ENCODE measurements at regions not wholly inside any gene's neighbourhood (a gene's known extent, or its start where the extent isn't known, plus 50 kb on each side); places are given as distances from the start of the nearest gene placed in this dataset.

DNA sequence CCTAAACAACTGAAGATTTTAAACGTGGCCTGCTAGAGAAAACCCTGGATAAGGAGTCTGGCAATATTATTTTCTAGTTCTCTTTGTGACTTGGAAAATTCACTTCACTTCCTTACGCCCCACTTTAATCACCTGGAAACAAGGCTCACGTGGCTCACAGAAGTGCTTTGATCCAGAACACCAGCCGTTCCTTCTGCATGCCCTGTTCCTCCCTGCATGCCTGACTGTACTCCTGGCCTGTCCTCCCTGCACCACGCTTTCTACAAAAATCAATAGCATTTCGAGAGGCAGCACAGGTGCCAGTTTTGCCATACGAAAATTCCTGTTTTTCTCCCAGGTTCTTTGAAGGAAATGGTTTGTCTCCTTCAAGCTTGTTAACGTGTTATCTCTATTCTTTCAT lies 474.2 kb upstream of the RGMA start (continued):
- TF ChIP-seq JUN (IDR thresholded peaks at IDR 0.05; ENCODE audit: borderline replicate concordance, low read depth, low read length) (no peak), JUN (CRISPR knock-in tag; IDR thresholded peaks at IDR 0.05; ENCODE audit: borderline replicate concordance) (no peak), RAD51 (IDR thresholded peaks at IDR 0.05; ENCODE audit: borderline replicate concordance, low read depth) (no peak), ZNF347 (CRISPR knock-in tag; IDR thresholded peaks at IDR 0.05; ENCODE audit: low read depth) (no peak)
- TF ChIP-seq, protein P1, sequence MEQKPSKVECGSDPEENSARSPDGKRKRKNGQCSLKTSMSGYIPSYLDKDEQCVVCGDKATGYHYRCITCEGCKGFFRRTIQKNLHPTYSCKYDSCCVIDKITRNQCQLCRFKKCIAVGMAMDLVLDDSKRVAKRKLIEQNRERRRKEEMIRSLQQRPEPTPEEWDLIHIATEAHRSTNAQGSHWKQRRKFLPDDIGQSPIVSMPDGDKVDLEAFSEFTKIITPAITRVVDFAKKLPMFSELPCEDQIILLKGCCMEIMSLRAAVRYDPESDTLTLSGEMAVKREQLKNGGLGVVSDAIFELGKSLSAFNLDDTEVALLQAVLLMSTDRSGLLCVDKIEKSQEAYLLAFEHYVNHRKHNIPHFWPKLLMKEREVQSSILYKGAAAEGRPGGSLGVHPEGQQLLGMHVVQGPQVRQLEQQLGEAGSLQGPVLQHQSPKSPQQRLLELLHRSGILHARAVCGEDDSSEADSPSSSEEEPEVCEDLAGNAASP (IDR thresholded peaks at IDR 0.05) = no peak

DNA sequence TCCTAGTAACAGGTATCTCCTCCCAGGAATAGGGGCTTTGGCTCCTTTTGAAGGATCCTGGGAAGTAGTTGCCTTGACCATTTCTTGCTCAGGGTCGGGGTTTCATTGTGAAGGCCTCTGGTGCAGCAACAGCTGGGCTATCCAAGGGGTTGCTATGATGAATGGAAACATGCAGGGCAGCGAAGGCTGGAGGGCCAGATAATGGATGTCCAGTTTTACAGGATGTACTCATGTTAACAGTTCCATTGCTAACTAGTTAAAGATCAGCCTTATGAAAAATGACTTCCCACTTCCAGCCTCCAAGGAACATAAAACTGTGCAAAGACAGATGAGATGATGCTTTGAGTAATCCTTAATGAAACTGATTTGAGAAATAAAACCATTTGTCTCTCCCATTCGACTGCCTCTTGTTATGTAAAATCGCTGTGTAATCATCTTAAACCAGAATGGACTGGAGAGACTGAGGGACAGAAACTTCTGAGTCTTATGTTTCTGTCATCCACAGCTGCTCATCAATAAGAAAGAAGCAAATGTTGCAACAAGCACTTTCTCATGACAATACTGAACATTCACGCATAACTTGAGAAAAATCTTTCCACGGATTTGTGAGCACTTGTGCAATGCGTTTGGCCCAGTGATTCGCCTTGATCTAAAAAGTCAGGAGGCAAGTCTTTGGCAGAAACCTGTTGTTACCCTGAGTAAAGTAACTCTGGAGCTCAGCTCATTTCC lies 473.5 kb upstream of the RGMA start:
- Histone ChIP-seq H3K36me3 (ENCODE audit: control insufficient read depth, insufficient read depth, low read length) (no peaks in the 10 kb centered on the region), H3K27ac (ENCODE audit: extremely low read depth, low read depth, low read length) (no peak overlapping the region), H3K4me1 (replicated peaks in 1 of 2; ENCODE audit: control insufficient read depth in 2 of 2, insufficient read depth in 2 of 2, low read length in 2 of 2) (no peaks in the 10 kb centered on the region), H3K9ac (ENCODE audit: insufficient read depth in 1 of 2, low read depth in 2 of 2, low read length in 2 of 2) (no peak overlapping the region), H2AFZ (ENCODE audit: low read depth, low read length) (no peak overlapping the region), H3K79me2 (ENCODE audit: control insufficient read depth, insufficient read depth, low read length) (no peaks in the 10 kb centered on the region), H4K20me1 (replicated peaks; ENCODE audit: control insufficient read depth, insufficient read depth, low read length) (no peaks in the 10 kb centered on the region), H3K27me3 (ENCODE audit: control insufficient read depth in 2 of 2, insufficient read depth in 2 of 2, low read length in 2 of 2) (no peaks in the 10 kb centered on the region), H3K9me3 (replicated peaks; ENCODE audit: control insufficient read depth, insufficient read depth, low read depth, low read length) (no peaks in the 10 kb centered on the region), H3K4me2 (ENCODE audit: insufficient read depth, low read length) (no peak overlapping the region), H3K4me3 (no peak overlapping the region), H3K9me1 (ENCODE audit: control insufficient read depth, insufficient read depth, low read length) (no peaks in the 10 kb centered on the region)
- CTCF ChIA-PET (ENCODE audit: low intra/inter-chr PET ratio) = no interaction called here
- POLR2A ChIA-PET = no interaction called here
- DNase-seq (ENCODE audit: extremely low read depth in 1 of 4, low spot score in 3 of 4) (no peak), ATAC-seq (no peak), FAIRE-seq (no peak)
- WGBS (ENCODE audit: insufficient coverage, low coverage, missing lambda C conversion rate) = 2% methylated on average over 8 of the region's 8 CpGs
- no TSS peak for BruUV-seq (replicated peaks)
- TF ChIP-seq STAT6 (CRISPR knock-in tag; IDR thresholded peaks at IDR 0.05) = no peak
- TF ChIP-seq, protein P2, sequence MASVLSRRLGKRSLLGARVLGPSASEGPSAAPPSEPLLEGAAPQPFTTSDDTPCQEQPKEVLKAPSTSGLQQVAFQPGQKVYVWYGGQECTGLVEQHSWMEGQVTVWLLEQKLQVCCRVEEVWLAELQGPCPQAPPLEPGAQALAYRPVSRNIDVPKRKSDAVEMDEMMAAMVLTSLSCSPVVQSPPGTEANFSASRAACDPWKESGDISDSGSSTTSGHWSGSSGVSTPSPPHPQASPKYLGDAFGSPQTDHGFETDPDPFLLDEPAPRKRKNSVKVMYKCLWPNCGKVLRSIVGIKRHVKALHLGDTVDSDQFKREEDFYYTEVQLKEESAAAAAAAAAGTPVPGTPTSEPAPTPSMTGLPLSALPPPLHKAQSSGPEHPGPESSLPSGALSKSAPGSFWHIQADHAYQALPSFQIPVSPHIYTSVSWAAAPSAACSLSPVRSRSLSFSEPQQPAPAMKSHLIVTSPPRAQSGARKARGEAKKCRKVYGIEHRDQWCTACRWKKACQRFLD (CRISPR knock-in tag; IDR thresholded peaks at IDR 0.05) = no peak
- no peak for TF ChIP-seq ZNF232 (CRISPR knock-in tag; IDR thresholded peaks at IDR 0.05)
- TF ChIP-seq SAFB2 (IDR thresholded peaks at IDR 0.05; ENCODE audit: borderline replicate concordance, low read depth, low read length, severe bottlenecking) = no peak
- no peak for TF ChIP-seq EGR1 (conservative IDR thresholded peaks at IDR 0.05)
- TF ChIP-seq ATF7 (IDR thresholded peaks at IDR 0.05) = no peak
- TF ChIP-seq NR1H2 (CRISPR knock-in tag; IDR thresholded peaks at IDR 0.05) = no peak
- no peak for TF ChIP-seq POU5F1 (IDR thresholded peaks at IDR 0.05; ENCODE audit: borderline replicate concordance, low read depth, low read length, partially characterized antibody)
- TF ChIP-seq ZNF263 (CRISPR knock-in tag; IDR thresholded peaks at IDR 0.05; ENCODE audit: borderline replicate concordance) = no peak
- in situ Hi-C loops (cut with MboI) = no loop called here
- intact Hi-C loops (cut with micrococcal nuclease) = no loop called here

All from K562 (cell line).